ENCODE measurements at regions not wholly inside any gene's neighbourhood (a gene's known extent, or its start where the extent isn't known, plus 50 kb on each side); places are given as distances from the start of the nearest gene placed in this dataset.
A peak's percentile ranks its signal among the peaks of the same experiment; 100 is the strongest.

DNA sequence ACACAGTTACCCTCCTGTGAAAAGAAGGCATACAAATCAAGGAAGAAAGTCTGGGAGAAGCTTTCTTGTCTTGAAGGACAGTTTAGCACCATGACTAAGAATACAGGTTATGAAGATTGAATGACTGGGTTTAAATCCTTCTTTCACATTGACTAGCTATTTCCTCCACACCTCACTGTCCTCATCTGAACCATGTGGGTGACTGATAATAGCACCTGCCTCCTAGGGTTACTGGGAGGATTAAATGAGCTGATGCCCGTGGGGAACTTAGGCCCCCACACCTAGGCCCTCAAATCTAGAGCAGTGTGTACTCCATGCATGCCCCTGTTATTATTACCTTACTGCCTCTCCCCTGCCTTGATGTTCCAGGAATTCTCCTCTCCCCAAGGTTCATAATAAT, 202.9 kb downstream of the FBXO15 start:
- TF ChIP-seq, protein P1, sequence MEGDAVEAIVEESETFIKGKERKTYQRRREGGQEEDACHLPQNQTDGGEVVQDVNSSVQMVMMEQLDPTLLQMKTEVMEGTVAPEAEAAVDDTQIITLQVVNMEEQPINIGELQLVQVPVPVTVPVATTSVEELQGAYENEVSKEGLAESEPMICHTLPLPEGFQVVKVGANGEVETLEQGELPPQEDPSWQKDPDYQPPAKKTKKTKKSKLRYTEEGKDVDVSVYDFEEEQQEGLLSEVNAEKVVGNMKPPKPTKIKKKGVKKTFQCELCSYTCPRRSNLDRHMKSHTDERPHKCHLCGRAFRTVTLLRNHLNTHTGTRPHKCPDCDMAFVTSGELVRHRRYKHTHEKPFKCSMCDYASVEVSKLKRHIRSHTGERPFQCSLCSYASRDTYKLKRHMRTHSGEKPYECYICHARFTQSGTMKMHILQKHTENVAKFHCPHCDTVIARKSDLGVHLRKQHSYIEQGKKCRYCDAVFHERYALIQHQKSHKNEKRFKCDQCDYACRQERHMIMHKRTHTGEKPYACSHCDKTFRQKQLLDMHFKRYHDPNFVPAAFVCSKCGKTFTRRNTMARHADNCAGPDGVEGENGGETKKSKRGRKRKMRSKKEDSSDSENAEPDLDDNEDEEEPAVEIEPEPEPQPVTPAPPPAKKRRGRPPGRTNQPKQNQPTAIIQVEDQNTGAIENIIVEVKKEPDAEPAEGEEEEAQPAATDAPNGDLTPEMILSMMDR (conservative IDR thresholded peaks at IDR 0.05): no peak
- no peak for DNase-seq (ENCODE audit: extremely low spot score, unreplicated experiment)
- peaks cover 3% of the 10 kb centered on the region for H3K27me3 Mint-ChIP-seq
- no peak overlapping the region for H3K4me3 Mint-ChIP-seq
- peaks cover 18% of the 10 kb centered on the region for H3K4me1 Mint-ChIP-seq (ENCODE audit: unreplicated experiment)
- peak overlapping the region; percentile 75 for H3K27ac Mint-ChIP-seq
- H3K36me3 Mint-ChIP-seq: no peaks in the 10 kb centered on the region
- H3K9me3 Mint-ChIP-seq: peaks cover 9% of the 10 kb centered on the region

DNA sequence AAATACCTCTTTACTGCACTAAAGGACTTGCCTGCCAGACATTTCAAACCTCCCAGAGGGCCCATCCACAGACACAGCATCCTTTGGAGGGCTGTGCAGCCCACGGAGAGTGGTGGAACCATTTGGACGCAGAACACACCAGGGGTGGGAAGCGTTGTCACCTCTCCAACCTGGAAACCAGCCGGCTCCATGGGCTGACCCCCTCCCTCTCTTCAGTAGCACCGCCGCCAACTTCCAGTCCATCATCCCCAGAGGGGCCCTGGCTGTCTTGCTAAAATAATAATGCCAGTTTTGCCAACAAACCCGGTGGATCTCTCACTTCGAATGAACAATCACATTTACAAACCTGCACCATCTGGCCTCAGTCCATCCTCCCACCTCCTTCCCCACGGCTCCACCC, 203.9 kb downstream of the FBXO15 start:
- Mint-ChIP-seq H3K27me3 (peaks cover 10% of the 10 kb centered on the region), H3K9me3 (peaks cover 9% of the 10 kb centered on the region), H3K36me3 (no peaks in the 10 kb centered on the region), H3K4me3 (no peak overlapping the region), H3K27ac (no peak overlapping the region), H3K4me1 (ENCODE audit: unreplicated experiment) (peaks cover 18% of the 10 kb centered on the region)
- TF ChIP-seq, protein P1 (conservative IDR thresholded peaks at IDR 0.05): no peak
- no peak for DNase-seq (ENCODE audit: extremely low spot score, unreplicated experiment)

DNA sequence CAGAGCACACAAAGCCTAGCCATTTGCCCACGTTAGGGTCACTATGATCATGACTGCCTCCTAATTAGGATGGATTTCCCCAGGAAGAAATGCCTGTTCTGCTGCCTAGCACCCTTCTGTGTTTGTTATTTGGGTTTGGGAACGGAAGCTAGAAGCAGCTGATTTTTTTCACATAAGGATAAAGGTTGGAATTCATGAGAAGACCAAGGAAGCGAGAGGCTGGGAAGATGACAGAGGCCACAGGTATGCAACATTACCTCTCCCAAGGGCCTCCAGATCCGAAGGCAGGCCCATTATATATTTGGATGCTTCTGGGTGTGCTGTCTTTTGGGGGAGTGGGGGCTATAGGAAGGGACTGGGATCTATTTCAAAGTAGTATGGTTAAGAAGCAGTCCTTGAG, 204.7 kb downstream of the FBXO15 start:
- Mint-ChIP-seq H3K9me3 (peaks cover 4% of the 10 kb centered on the region), H3K4me3 (no peak overlapping the region), H3K36me3 (no peaks in the 10 kb centered on the region), H3K4me1 (ENCODE audit: unreplicated experiment) (peaks cover 10% of the 10 kb centered on the region), H3K27me3 (peaks cover 10% of the 10 kb centered on the region), H3K27ac (no peak overlapping the region)
- DNase-seq (ENCODE audit: extremely low spot score, unreplicated experiment): no peak
- TF ChIP-seq, protein P1 (conservative IDR thresholded peaks at IDR 0.05): no peak

DNA sequence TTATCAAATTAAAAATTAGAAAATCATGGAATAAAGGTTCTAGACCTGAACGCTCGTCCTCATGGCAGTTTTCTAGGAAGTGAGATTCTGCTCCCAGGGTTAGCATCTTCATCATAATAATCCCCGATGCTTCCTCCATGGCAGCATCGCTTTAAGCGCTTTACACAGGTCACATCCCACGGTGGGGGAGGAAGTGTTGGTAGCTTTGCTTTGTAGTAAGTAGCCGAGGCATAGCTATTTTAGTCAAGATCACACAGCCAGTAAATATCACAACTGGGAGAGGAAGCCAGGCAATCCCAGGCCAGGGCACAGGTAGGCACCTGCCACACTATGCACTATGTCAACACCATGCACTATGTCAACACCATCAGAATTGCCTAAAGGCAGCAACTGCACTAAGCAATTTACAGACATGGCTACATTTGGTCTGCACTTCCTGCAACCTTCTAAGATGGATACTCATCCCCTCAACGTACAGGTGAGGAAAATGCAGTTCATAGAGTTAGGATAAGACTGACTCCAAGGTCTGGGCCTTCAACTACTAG, 205.5 kb downstream of the FBXO15 start:
- peaks cover 10% of the 10 kb centered on the region for H3K27me3 Mint-ChIP-seq
- no peak overlapping the region for H3K27ac Mint-ChIP-seq
- H3K4me3 Mint-ChIP-seq: no peak overlapping the region
- TF ChIP-seq, protein P1 (conservative IDR thresholded peaks at IDR 0.05): no peak
- DNase-seq (ENCODE audit: extremely low spot score, unreplicated experiment): no peak
- no peaks in the 10 kb centered on the region for H3K9me3 Mint-ChIP-seq
- peaks cover 3% of the 10 kb centered on the region for H3K4me1 Mint-ChIP-seq (ENCODE audit: unreplicated experiment)
- no peaks in the 10 kb centered on the region for H3K36me3 Mint-ChIP-seq

DNA sequence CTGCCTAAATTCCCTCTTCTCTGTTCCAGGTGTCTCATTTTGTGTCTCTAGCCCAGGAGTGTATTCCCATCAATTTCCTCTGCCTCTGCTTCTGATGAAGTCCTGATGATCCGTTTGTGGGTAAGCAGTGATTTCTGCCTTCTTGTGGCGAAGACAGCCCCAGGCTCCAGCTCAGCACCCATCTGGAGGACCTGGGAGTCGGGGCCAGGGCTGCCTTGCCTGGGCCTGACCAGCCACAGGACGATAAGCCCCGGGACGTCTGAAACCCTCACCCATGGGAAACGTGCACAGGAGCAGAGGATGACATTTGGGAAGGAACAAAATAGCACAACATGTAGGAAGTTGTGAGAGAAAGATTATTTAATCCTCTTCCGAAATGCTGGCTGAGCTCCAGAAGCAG, 206.9 kb downstream of the FBXO15 start:
- TF ChIP-seq, protein P1 (conservative IDR thresholded peaks at IDR 0.05): no peak
- no peak overlapping the region for H3K27ac Mint-ChIP-seq
- H3K36me3 Mint-ChIP-seq: no peaks in the 10 kb centered on the region
- no peaks in the 10 kb centered on the region for H3K4me1 Mint-ChIP-seq (ENCODE audit: unreplicated experiment)
- no peaks in the 10 kb centered on the region for H3K9me3 Mint-ChIP-seq
- no peak overlapping the region for H3K4me3 Mint-ChIP-seq
- DNase-seq (ENCODE audit: extremely low spot score, unreplicated experiment): no peak
- H3K27me3 Mint-ChIP-seq: peaks cover 10% of the 10 kb centered on the region

DNA sequence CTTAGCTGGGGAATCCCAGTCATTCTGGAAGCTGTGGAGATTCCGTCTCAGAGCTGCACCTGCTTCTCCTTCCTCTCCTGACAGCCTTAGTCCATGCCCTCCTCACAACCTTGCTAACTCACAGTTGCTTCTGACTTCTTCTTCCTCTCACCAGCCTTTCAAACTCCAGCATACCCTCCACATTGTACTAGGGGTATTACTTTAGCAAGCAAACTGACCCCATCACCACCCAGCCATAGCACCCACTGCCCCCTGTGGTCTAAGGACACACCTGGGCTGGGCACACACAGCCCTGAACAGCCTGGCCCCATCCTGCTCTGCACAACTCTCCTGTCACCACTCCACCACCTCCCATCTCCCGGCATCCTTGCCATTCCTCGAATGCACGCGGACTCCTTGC, 208.2 kb downstream of the FBXO15 start:
- Mint-ChIP-seq H3K4me1 (ENCODE audit: unreplicated experiment) (no peaks in the 10 kb centered on the region), H3K27ac (no peak overlapping the region), H3K36me3 (no peaks in the 10 kb centered on the region), H3K9me3 (no peaks in the 10 kb centered on the region), H3K27me3 (peaks cover 10% of the 10 kb centered on the region), H3K4me3 (no peak overlapping the region)
- TF ChIP-seq, protein P1 (conservative IDR thresholded peaks at IDR 0.05): no peak
- DNase-seq (ENCODE audit: extremely low spot score, unreplicated experiment): no peak

All from type B pancreatic cell (in vitro differentiated cells).